GM12875 (cell line): ENCODE measurements at regions not wholly inside any gene's neighbourhood (a gene's known extent, or its start where the extent isn't known, plus 50 kb on each side); places are given as distances from the start of the nearest gene placed in this dataset.

Experiments
- H3K4me3 ChIP-seq: one replicate; pipeline ENCODE4 v1.5.1; 2011; ENCODE audit warnings: low read depth, low read length, control low read depth
- CTCF ChIP-seq: IDR thresholded peaks from 2 replicates; pipeline ENCODE4 v1.5.1; 2011; ENCODE audit warnings: low read depth, mild to moderate bottlenecking, control low read depth, inconsistent platforms, low read length, moderate library complexity, borderline replicate concordance; ENCODE audit not compliant: insufficient read depth

- no peak for TF ChIP-seq CTCF
- no peak overlapping the region for H3K4me3 ChIP-seq
Measured at GRCh38 chr7:22664988-22665798, 61.8 kb upstream of the IL6 start.

- TF ChIP-seq CTCF = no peak
Measured at GRCh38 chr7:22663721-22664120, 63.3 kb upstream of the IL6 start.

DNA sequence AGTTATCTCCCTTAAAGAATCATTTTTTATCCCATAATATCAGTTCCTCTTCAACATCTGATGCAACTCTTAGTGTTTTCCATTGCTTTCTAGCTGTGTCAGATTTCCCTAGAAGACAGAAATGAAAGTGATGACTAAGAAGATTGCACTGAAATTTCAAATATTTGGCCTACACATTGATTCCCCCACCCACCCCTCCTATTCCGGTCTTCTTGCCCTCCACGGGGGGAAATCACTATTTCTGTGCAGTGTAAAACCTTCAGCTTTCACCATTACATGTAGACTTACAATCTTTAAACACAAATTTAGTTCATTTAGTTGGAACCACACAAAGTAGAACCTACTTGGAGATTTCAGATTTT, 63.7 kb upstream of the IL6 start:
- no peak overlapping the region for H3K4me3 ChIP-seq
- TF ChIP-seq CTCF = no peak

More at GRCh38 chr7:22663721-22664120, 63.3 kb upstream of the IL6 start:
- no peak overlapping the region for H3K4me3 ChIP-seq

DNA sequence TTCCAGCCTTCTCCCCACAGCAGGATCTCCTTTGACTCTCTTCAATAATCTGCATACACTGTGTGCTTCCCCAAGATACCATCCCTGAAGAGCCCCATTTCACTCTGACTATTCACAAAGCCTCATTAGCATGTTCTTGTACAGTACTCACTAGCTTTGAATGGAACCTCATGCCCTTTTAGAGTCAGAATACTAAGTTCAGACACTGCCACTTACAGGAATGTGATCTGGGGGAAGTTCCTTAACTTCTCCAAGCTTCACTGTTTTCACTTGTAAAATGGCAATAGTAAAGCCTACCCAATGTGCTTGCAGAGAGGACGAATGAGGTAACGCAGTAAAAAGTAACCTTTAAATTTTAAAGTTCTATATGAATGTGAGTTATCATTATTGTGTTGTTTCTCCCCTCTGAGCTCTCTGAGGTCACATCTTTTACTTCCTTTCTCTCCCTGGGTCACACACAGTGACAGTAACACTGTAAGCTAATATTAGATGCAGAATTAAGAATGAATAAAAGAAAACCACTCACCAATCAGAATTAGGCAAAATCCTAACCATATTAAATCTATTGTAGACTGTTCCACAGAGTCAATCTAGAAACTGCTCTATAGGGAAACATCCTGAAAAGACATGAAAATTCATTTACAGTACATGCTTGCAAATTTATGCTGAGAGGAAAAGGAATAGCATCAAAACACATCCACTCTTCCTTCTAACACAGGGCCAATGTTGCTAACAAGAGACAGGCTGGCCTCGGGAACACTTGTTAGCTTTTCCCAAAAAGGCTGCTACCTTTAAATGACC, 64.2 kb upstream of the IL6 start:
- no peak overlapping the region for H3K4me3 ChIP-seq
- no peak for TF ChIP-seq CTCF

DNA sequence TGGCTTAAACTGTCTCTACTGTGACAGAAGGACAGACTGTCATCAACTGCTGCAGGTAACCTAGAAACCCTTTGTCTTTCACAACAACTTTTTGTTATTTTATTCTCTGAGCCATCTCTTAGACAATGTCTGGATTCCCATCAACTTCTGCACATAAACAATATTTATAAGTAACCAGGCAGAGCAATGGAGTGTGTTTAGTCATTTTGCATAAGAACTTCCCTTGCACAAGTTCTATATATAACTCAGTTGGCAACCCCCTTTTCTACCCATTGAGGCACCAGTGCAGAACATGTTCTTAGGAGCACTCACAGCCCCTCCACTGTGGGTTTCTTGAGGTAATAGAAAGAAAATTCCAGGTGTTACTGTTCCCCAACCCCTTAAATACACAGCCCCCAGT, 65.0 kb upstream of the IL6 start:
- no peak overlapping the region for H3K4me3 ChIP-seq
- no peak for TF ChIP-seq CTCF

DNA sequence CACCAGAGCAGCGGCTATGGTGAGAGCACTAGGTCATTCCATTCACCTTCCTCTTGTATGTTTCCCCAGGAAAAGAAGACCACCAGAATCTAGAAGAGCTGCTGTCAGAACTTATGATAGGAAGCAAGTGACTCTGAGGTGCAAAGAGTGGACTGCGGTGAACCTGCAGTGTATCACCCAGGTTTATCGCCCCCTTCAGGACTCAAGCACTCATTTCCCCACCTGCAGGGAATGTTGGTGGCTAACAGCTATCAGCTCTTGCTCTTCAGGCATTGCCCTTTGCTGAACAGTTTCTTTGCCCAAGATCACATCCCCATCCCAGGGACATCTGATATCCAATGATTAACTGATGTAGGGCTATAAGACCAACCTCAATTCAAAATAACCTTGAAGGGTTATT, 66.3 kb upstream of the IL6 start:
- peak; percentile 73 for TF ChIP-seq CTCF
- no peak overlapping the region for H3K4me3 ChIP-seq
